Stimulated activated CD8-positive, alpha-beta memory T cell treated with anti-CD3 and anti-CD28 coated beads, Interleukin-4, amount 100 ng/mL, for 4 hours (primary cell): ENCODE measurements at regions not wholly inside any gene's neighbourhood (a gene's known extent, or its start where the extent isn't known, plus 50 kb on each side); places are given as distances from the start of the nearest gene placed in this dataset.
"Not testable (repeated sequence)": the region's sequence is repeated elsewhere in the genome, so short reads cannot be mapped to it uniquely, and the experiment has no call there.

Experiments used
- DNase-seq, 2 donors: peaks; one replicate each; pipeline ENCODE4 v3.0.0-alpha.2; 2020; ENCODE audit warnings: low read depth in 2 of 2, low spot score in 1 of 2

GRCh38 chr6:147667082-147667481 lies 158.6 kb downstream of the SAMD5 start:
- no peak for DNase-seq

GRCh38 chr6:147674099-147674498 lies 165.6 kb downstream of the SAMD5 start:
- no peak for DNase-seq

GRCh38 chr6:147674794-147675193 lies 166.3 kb downstream of the SAMD5 start:
- DNase-seq, result no peak

- DNase-seq, result no peak
These were observed 166.8 kb downstream of the SAMD5 start for GRCh38 chr6:147675281-147675680.

GRCh38 chr6:147676495-147677199 lies 168.2 kb downstream of the SAMD5 start:
- DNase-seq, result no peak

GRCh38 chr6:147677647-147678046 lies 169.2 kb downstream of the SAMD5 start:
- DNase-seq, result no peak

- DNase-seq, result no peak
These were observed 169.8 kb downstream of the SAMD5 start for GRCh38 chr6:147678253-147678652.

- DNase-seq, result no peak
These were observed 176.4 kb downstream of the SAMD5 start for GRCh38 chr6:147684906-147685305.

- no peak for DNase-seq
These were observed 180.9 kb downstream of the SAMD5 start for GRCh38 chr6:147689398-147689797.

GRCh38 chr6:147691446-147691845 lies 183.0 kb downstream of the SAMD5 start:
- no peak for DNase-seq

- DNase-seq, result no peak
These were observed 184.7 kb downstream of the SAMD5 start for GRCh38 chr6:147693181-147693580.

GRCh38 chr6:147694556-147694955 lies 186.1 kb downstream of the SAMD5 start:
- not testable (repeated sequence) for DNase-seq

GRCh38 chr6:147695819-147696218 lies 187.3 kb downstream of the SAMD5 start:
- no peak for DNase-seq

GRCh38 chr6:147699140-147699539 lies 190.7 kb downstream of the SAMD5 start:
- DNase-seq, result no peak

GRCh38 chr6:147699637-147700036 lies 191.1 kb downstream of the SAMD5 start:
- no peak for DNase-seq

- no peak for DNase-seq
These were observed 192.1 kb downstream of the SAMD5 start for GRCh38 chr6:147700436-147701209.

GRCh38 chr6:147704691-147705090 lies 196.2 kb downstream of the SAMD5 start:
- DNase-seq, result no peak

GRCh38 chr6:147707524-147707923 lies 199.0 kb downstream of the SAMD5 start:
- DNase-seq, result no peak

GRCh38 chr6:147708170-147708569 lies 199.7 kb downstream of the SAMD5 start:
- no peak for DNase-seq

- DNase-seq, result no peak
These were observed 201.1 kb downstream of the SAMD5 start for GRCh38 chr6:147709396-147710272.

GRCh38 chr6:147710890-147711289 lies 202.4 kb downstream of the SAMD5 start:
- DNase-seq, result no peak

- no peak for DNase-seq
These were observed 203.0 kb downstream of the SAMD5 start for GRCh38 chr6:147711476-147711875.
